Heart left ventricle (tissue), 16 donors: ENCODE measurements at regions not wholly inside any gene's neighbourhood (a gene's known extent, or its start where the extent isn't known, plus 50 kb on each side); places are given as distances from the start of the nearest gene placed in this dataset.
A peak's percentile ranks its signal among the peaks of the same experiment; 100 is the strongest.

Experiments
- ATAC-seq, 4 donors: fragments of 200-7000 bp; cut with Tn5 transposase; one replicate each; pipeline ENCODE4 v1.9.1; 2020 to 2022; ENCODE audit warnings: moderate library complexity in 4 of 4, mild to moderate bottlenecking in 3 of 4, moderate number of reproducible peaks in 1 of 4
- DNase-seq, 5 donors: peaks; one replicate each; pipeline ENCODE4 v3.0.0-alpha.2; 2020
- H3K27ac ChIP-seq, 12 donors: fragments of 200-600 bp; sonication (generic) in 4 of 12; one replicate each; pipeline versions ENCODE4 v1.5.0 to v1.8.0; 2016 to 2022; ENCODE audit warnings: mild to moderate bottlenecking in 2 of 12
- H3K27me3 ChIP-seq, 9 donors: fragments of 200-600 bp; sonication (generic) in 2 of 9; one replicate each; pipeline versions ENCODE4 v1.5.1 to v1.8.0; 2016 to 2022; ENCODE audit warnings: mild to moderate bottlenecking in 3 of 9
- H3K36me3 ChIP-seq, 9 donors: fragments of 200-600 bp; sonication (generic) in 2 of 9; one replicate each; pipeline versions ENCODE4 v1.5.0 to v1.8.0; 2018 to 2022; ENCODE audit warnings: mild to moderate bottlenecking in 2 of 9
- H3K4me1 ChIP-seq, 12 donors: fragments of 200-600 bp; sonication (generic) in 4 of 12; one replicate each; pipeline versions ENCODE4 v1.5.0 to v1.8.0; 2016 to 2022; ENCODE audit warnings: mild to moderate bottlenecking in 3 of 12
- H3K4me3 ChIP-seq, 12 donors: fragments of 200-600 bp; sonication (generic) in 4 of 12; one replicate each; pipeline versions ENCODE4 v1.5.0 to v1.8.0; 2017 to 2022; ENCODE audit warnings: mild to moderate bottlenecking in 9 of 12, moderate library complexity in 4 of 12
- H3K9me3 ChIP-seq, 12 donors: fragments of 200-600 bp; sonication (generic) in 4 of 12; one replicate each; pipeline versions ENCODE4 v1.5.0 to v1.8.0; 2016 to 2022; ENCODE audit warnings: mild to moderate bottlenecking in 1 of 12
- CTCF ChIP-seq, 12 donors: fragments of 200-600 bp; sonication (generic) in 4 of 12; IDR thresholded peaks; one replicate each; pipeline versions ENCODE4 v1.5.0 to v1.8.0; 2018 to 2022; ENCODE audit warnings: antibody characterized with exemption in 12 of 12, mild to moderate bottlenecking in 5 of 12
- POLR2A ChIP-seq, 2 donors: fragments of 450-650 bp; IDR thresholded peaks; one replicate each; pipeline ENCODE4 v1.6.1; 2017; ENCODE audit warnings: antibody characterized with exemption in 2 of 2, mild to moderate bottlenecking in 2 of 2, moderate library complexity in 2 of 2
- WGBS, 4 donors: extraction: QIAGEN DNeasy Blood & Tissue Kit in 2 of 4; methylation state at CpG; one replicate each; pipeline versions ENCODE4 v1.1.5 to v1.1.7; 2013 to 2018; 5-methylcytosine and 5-hydroxymethylcytosine counted together
- intact Hi-C, 10 donors: fragments of 100-400 bp; cut with DNase I; formaldehyde crosslinking; loops; one replicate each; pipeline versions ENCODE4 v1.11.1 to v1.14.2; 2022
- donor health status: ischemic (EF 13 %, LVEDD 7.1; RV severe dilation, severe dysfunction).
- donor health status: healthy with polysubstance abuse.
- donor health status: DM: no; HTN: yes; CAD: no.
- donor health status: DM: no; HTN: no; CAD: no.
- donor health status: ischemic (EF 25% LVEDD 6.9; RV normal size, moderate dysfunction).
- donor health status: ischemic (EF 25% LVEDD 5.7; RV mildly dilated, moderate dysfunction).
- donor health status: healthy.
- donor health status: DM: yes; HTN: yes; CAD: no.
- donor health status: ischemic (EF 35%, LVEDD 5.7; RV mildly dilated, moderate dysfunction).
- donor health status: nonischemic (EF 11% LVEDD 7.7; RV severe dilation, severe dysfunction).
- donor health status: DM: yes; HTN: yes; CAD: no.
- donor health status: PGD.
- donor health status: ischemic (EF 29% LVEDD 5.4; RV normal size, mild dysfunction).
- donor health status: nonischemic (EF 23%, LVEDD 6.1; RV moderate dilation, normal function).

DNA sequence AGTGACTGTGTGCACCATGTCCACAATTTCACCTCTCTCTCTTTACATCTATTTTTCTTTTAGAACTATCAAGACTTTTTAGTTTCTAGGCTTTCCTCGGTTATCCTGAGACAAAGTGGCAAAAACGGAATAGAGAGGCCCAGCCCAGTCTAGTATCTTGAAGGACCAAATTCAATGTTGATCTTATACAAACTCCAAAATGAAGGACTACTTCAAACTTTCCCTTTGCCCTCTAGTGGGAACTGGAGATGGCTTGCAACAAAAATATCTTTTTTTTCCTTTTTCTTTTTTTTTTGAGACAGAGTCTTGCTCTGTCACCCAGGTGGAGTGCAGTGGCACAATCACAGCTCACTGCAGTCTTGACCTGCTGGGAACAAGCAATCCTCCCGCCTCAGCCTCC, 338.5 kb upstream of the UMPS start:
- Histone ChIP-seq H3K27ac (no peak overlapping the region), H3K36me3 (peaks cover 0 to 6% (median 0%) of the 10 kb centered on the region in 9 donors), H3K27me3 (no peaks in the 10 kb centered on the region), H3K9me3 (no peaks in the 10 kb centered on the region), H3K4me1 (peaks cover 0 to 32% (median 14%) of the 10 kb centered on the region in 12 donors), H3K4me3 (no peak overlapping the region)
- WGBS, 4 donors, result 95 to 98% (median 98%) methylated on average over 3 of the region's 3 CpGs
- TF ChIP-seq POLR2A (IDR thresholded peaks at IDR 0.05), result no peak
- TF ChIP-seq CTCF (IDR thresholded peaks at IDR 0.05), result no peak
- DNase-seq (no peak), ATAC-seq (no peak)
- intact Hi-C loops, result no loop called here

- WGBS, 4 donors, result 38 to 73% (median 45%) methylated on average over 2 of the region's 2 CpGs
- H3K9me3 ChIP-seq, result no peaks in the 10 kb centered on the region
These were observed 336.9 kb upstream of the UMPS start for GRCh38 chr3:124393340-124393739.

GRCh38 chr3:124395162-124395561, 335.1 kb upstream of the UMPS start:
- no peak for DNase-seq
- WGBS, 4 donors, result 64 to 76% (median 72%) methylated on average over 8 of the region's 8 CpGs
- intact Hi-C loops, result no loop called here
- H3K4me3 ChIP-seq, result no peak overlapping the region
- H3K36me3 ChIP-seq, result peaks cover 0 to 17% (median 2%) of the 10 kb centered on the region in 9 donors
- H3K9me3 ChIP-seq, result no peaks in the 10 kb centered on the region
- no peaks in the 10 kb centered on the region for H3K27me3 ChIP-seq
- peaks cover 0 to 39% (median 17%) of the 10 kb centered on the region in 12 donors for H3K4me1 ChIP-seq
- H3K27ac ChIP-seq, result peak overlapping the region in 10 of 12 donors; percentile 7 to 75 (median 48)
- TF ChIP-seq POLR2A (IDR thresholded peaks at IDR 0.05) (no peak), CTCF (IDR thresholded peaks at IDR 0.05) (no peak)
- peak in 2 of 4 donors; percentile 28 to 36 for ATAC-seq

More at GRCh38 chr3:124393340-124393739, 336.9 kb upstream of the UMPS start:
- Histone ChIP-seq H3K4me3 (no peak overlapping the region), H3K27me3 (no peaks in the 10 kb centered on the region), H3K4me1 (peaks cover 0 to 41% (median 17%) of the 10 kb centered on the region in 12 donors), H3K36me3 (peaks cover 0 to 2% (median 0%) of the 10 kb centered on the region in 9 donors), H3K27ac (no peak overlapping the region)
- ATAC-seq (no peak), DNase-seq (no peak)
- intact Hi-C loops, result no loop called here
- TF ChIP-seq CTCF (IDR thresholded peaks at IDR 0.05) (no peak), POLR2A (IDR thresholded peaks at IDR 0.05) (no peak)

GRCh38 chr3:124395584-124396338, 334.5 kb upstream of the UMPS start:
- Histone ChIP-seq H3K4me1 (peaks cover 0 to 33% (median 17%) of the 10 kb centered on the region in 12 donors), H3K9me3 (no peaks in the 10 kb centered on the region), H3K27me3 (no peaks in the 10 kb centered on the region), H3K27ac (peak overlapping the region in 11 of 12 donors; percentile 7 to 80 (median 43)), H3K4me3 (no peak overlapping the region), H3K36me3 (peaks cover 0 to 22% (median 2%) of the 10 kb centered on the region in 9 donors)
- ATAC-seq (peak; percentile 91 to 95 (median 94)), DNase-seq (peak; percentile 56 to 80 (median 79))
- WGBS, 4 donors, result 10 to 21% (median 13%) methylated on average over 1 of the region's 1 CpG
- TF ChIP-seq CTCF (IDR thresholded peaks at IDR 0.05), result no peak
- no peak for TF ChIP-seq POLR2A (IDR thresholded peaks at IDR 0.05)
- intact Hi-C loops, result no loop called here
